H9 (cell line): ENCODE measurements at regions not wholly inside any gene's neighbourhood (a gene's known extent, or its start where the extent isn't known, plus 50 kb on each side); places are given as distances from the start of the nearest gene placed in this dataset.

Source experiments
- DNase-seq: peaks from one replicate; pipeline ENCODE4 v3.0.0-alpha.2; 2017
- H2AFZ ChIP-seq: one replicate; pipeline ENCODE4 v1.6.1; 2013; ENCODE audit warnings: mild to moderate bottlenecking, low read length, control low read depth, moderate library complexity
- H2AK5ac ChIP-seq: 2 replicates; pipeline ENCODE4 v1.6.1; 2013; ENCODE audit warnings: low read length, control low read depth, mixed read lengths; ENCODE audit not compliant: insufficient read length
- H2BK120ac ChIP-seq: one replicate; pipeline ENCODE4 v1.6.1; 2013; ENCODE audit warnings: low read depth, mild to moderate bottlenecking, low read length, control low read depth, inconsistent platforms; ENCODE audit not compliant: poor library complexity, severe bottlenecking
- H2BK12ac ChIP-seq: 2 replicates; pipeline ENCODE4 v1.6.1; 2013; ENCODE audit warnings: low read length, control low read depth, mixed read lengths, low read depth; ENCODE audit not compliant: insufficient read length
- H2BK15ac ChIP-seq: 2 replicates; pipeline ENCODE4 v1.6.1; 2013; ENCODE audit warnings: low read depth, low read length, control low read depth
- H2BK20ac ChIP-seq: one replicate; pipeline ENCODE4 v1.6.1; 2013; ENCODE audit warnings: low read depth, mild to moderate bottlenecking, low read length, control low read depth, inconsistent platforms; ENCODE audit not compliant: poor library complexity, severe bottlenecking
- H2BK5ac ChIP-seq: 2 replicates; pipeline ENCODE4 v1.6.1; 2013; ENCODE audit warnings: low read length, control low read depth, mixed read lengths; ENCODE audit not compliant: insufficient read length
- H3K14ac ChIP-seq: 2 replicates; pipeline ENCODE4 v1.6.1; 2013; ENCODE audit warnings: low read length, control low read depth; ENCODE audit not compliant: insufficient read depth
- H3K18ac ChIP-seq: 2 replicates; pipeline ENCODE4 v1.6.1; 2013; ENCODE audit warnings: low read depth, mild to moderate bottlenecking, mixed read lengths, low read length, control low read depth; ENCODE audit not compliant: insufficient read length
- H3K23ac ChIP-seq: 2 replicates; pipeline ENCODE4 v1.6.1; 2013; ENCODE audit warnings: low read length, control low read depth, mixed read lengths, low read depth; ENCODE audit not compliant: insufficient read length
- H3K23me2 ChIP-seq: 2 replicates; pipeline ENCODE4 v1.6.1; 2013; ENCODE audit warnings: low read depth, mild to moderate bottlenecking, mixed read lengths, low read length, control low read depth; ENCODE audit not compliant: insufficient read length, poor library complexity, severe bottlenecking
- H3K27ac ChIP-seq: 2 replicates; pipeline ENCODE4 v1.5.1; 2013; ENCODE audit warnings: low read length, control low read depth, mixed read lengths, low read depth; ENCODE audit not compliant: insufficient read length
- H3K27me3 ChIP-seq: 2 replicates; pipeline ENCODE4 v1.6.1; 2013; ENCODE audit warnings: low read length, control low read depth, inconsistent platforms; ENCODE audit not compliant: insufficient read depth
- H3K4ac ChIP-seq: 2 replicates; pipeline ENCODE4 v1.6.1; 2013; ENCODE audit warnings: low read depth, mild to moderate bottlenecking, control low read depth, inconsistent platforms, low read length, moderate library complexity
- H3K4me1 ChIP-seq: 2 replicates; pipeline ENCODE4 v1.6.1; 2013; ENCODE audit warnings: low read length, control low read depth, inconsistent platforms; ENCODE audit not compliant: insufficient read depth
- H3K4me2 ChIP-seq: 2 replicates; pipeline ENCODE4 v1.6.1; 2013; ENCODE audit warnings: low read length, control low read depth, mixed read lengths; ENCODE audit not compliant: insufficient read length, insufficient read depth
- H3K56ac ChIP-seq: 2 replicates; pipeline ENCODE4 v1.6.1; 2013; ENCODE audit warnings: low read depth, mild to moderate bottlenecking, mixed read lengths, low read length, control low read depth; ENCODE audit not compliant: insufficient read length
- H3K79me1 ChIP-seq: 2 replicates; pipeline ENCODE4 v1.6.1; 2013; ENCODE audit warnings: low read depth, mild to moderate bottlenecking, moderate library complexity, low read length, control low read depth, inconsistent platforms; ENCODE audit not compliant: insufficient read depth, poor library complexity, severe bottlenecking
- H3K79me2 ChIP-seq: 2 replicates; pipeline ENCODE4 v1.6.1; 2013; ENCODE audit warnings: low read length, control low read depth, inconsistent platforms; ENCODE audit not compliant: insufficient read depth
- H3K9ac ChIP-seq: 2 replicates; pipeline ENCODE4 v1.6.1; 2013; ENCODE audit warnings: low read length, control low read depth, mixed read lengths; ENCODE audit not compliant: insufficient read length; ENCODE audit errors: extremely low read depth
- H3K9me3 ChIP-seq: one replicate; pipeline ENCODE4 v1.6.1; 2013; ENCODE audit warnings: low read depth, low read length, inconsistent platforms; ENCODE audit not compliant: control insufficient read depth
- H3T11ph ChIP-seq: one replicate; pipeline ENCODE4 v1.6.1; 2013; ENCODE audit warnings: mild to moderate bottlenecking, low read length, control low read depth, inconsistent platforms
- H4K20me1 ChIP-seq: one replicate; pipeline ENCODE4 v1.6.1; 2013; ENCODE audit not compliant: control insufficient read depth, insufficient read length, insufficient read depth
- H4K5ac ChIP-seq: 2 replicates; pipeline ENCODE4 v1.6.1; 2013; ENCODE audit warnings: low read depth, mild to moderate bottlenecking, mixed read lengths, low read length, control low read depth; ENCODE audit not compliant: insufficient read length
- H4K8ac ChIP-seq: replicated peaks from 2 replicates; pipeline ENCODE4 v1.6.1; 2013; ENCODE audit warnings: low read length, control low read depth, mixed read lengths, low read depth; ENCODE audit not compliant: insufficient read length
- H4K91ac ChIP-seq: 2 replicates; pipeline ENCODE4 v1.6.1; 2013; ENCODE audit warnings: low read depth, mild to moderate bottlenecking, moderate library complexity, mixed read lengths, low read length, control low read depth; ENCODE audit not compliant: insufficient read length
- H3K27ac Mint-ChIP-seq, 3 experiments: 2 replicates in 2 of 3; 3 replicates in 1 of 3; pipeline ENCODE4 v1.8.0; 2020 to 2021; ENCODE audit warnings: mixed read lengths in 3 of 3, mild to moderate bottlenecking in 1 of 3, moderate library complexity in 1 of 3
- H3K27me3 Mint-ChIP-seq: 2 replicates; pipeline ENCODE4 v1.8.0; 2021; ENCODE audit warnings: low read depth, mild to moderate bottlenecking, moderate library complexity, mixed read lengths
- H3K36me3 Mint-ChIP-seq, 3 experiments: 2 replicates in 2 of 3; 3 replicates in 1 of 3; pipeline ENCODE4 v1.8.0; 2020 to 2021; ENCODE audit warnings: low read depth in 3 of 3, mixed read lengths in 3 of 3; ENCODE audit not compliant: insufficient read depth in 1 of 3
- H3K4me1 Mint-ChIP-seq, 2 experiments: 2 replicates each; pipeline ENCODE4 v1.8.0; 2020; ENCODE audit warnings: mixed read lengths in 2 of 2
- H3K4me3 Mint-ChIP-seq, 2 experiments: 2 replicates in 1 of 2; 3 replicates in 1 of 2; pipeline ENCODE4 v1.8.0; 2020 to 2021; ENCODE audit warnings: mild to moderate bottlenecking in 2 of 2, mixed read lengths in 2 of 2, moderate library complexity in 1 of 2
- H3K9me3 Mint-ChIP-seq, 2 experiments: 2 replicates in 1 of 2; 3 replicates in 1 of 2; pipeline ENCODE4 v1.8.0; 2020; ENCODE audit warnings: mild to moderate bottlenecking in 2 of 2, mixed read lengths in 2 of 2, moderate library complexity in 1 of 2
- WGBS: extraction: QIAGEN DNeasy Blood & Tissue Kit; methylation state at CpG from one replicate; pipeline ENCODE4 v1.1.7; 2013; ENCODE audit warnings: missing lambda C conversion rate, low lambda C conversion rate, mixed read lengths; ENCODE audit not compliant: insufficient read length; ENCODE audit errors: extremely low coverage; 5-methylcytosine and 5-hydroxymethylcytosine counted together
- TF ChIP-seq, protein P1 (sequence below): fragments of 200-600 bp; sonication (generic); conservative IDR thresholded peaks from 3 replicates; pipeline ENCODE4 v1.8.0; 2021; ENCODE audit warnings: antibody characterized with exemption, mild to moderate bottlenecking

DNA sequence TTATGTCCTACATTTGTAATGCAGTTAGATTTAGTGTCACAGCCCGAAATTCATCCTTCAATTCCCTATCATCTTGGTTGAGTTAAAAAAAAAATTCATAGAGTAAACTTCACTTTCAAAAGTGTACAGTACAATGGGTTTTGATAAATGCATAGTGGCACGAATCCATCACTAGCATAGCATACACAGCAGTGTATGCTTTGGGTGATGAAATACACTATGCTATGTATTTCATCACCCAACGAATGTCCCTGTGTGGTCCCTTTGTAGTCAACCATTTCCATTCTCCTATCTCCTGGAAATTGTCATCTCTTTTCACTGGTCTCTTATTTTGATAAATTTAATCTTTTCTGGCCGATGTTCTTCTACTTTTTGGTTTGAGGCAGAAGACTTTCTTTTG is 129.4 kb upstream of the BASP1 start:
- Histone ChIP-seq H2BK12ac (no peak overlapping the region), H3K79me2 (no peaks in the 10 kb centered on the region), H3K23me2 (no peaks in the 10 kb centered on the region), H3K4ac (no peak overlapping the region), H3K4me1 (no peaks in the 10 kb centered on the region), H3K18ac (no peak overlapping the region), H3K27ac (no peak overlapping the region), H2AFZ (no peak overlapping the region), H2BK5ac (no peak overlapping the region), H4K91ac (no peak overlapping the region), H3K14ac (no peak overlapping the region), H3K56ac (no peak overlapping the region), H2BK120ac (no peak overlapping the region), H3T11ph (no peak overlapping the region), H4K8ac (no peak overlapping the region), H3K23ac (no peak overlapping the region), H2AK5ac (no peak overlapping the region), H2BK15ac (no peak overlapping the region), H3K9ac (no peak overlapping the region), H2BK20ac (no peak overlapping the region), H3K79me1 (no peaks in the 10 kb centered on the region), H3K9me3 (no peaks in the 10 kb centered on the region), H4K5ac (no peak overlapping the region), H4K20me1 (no peaks in the 10 kb centered on the region), H3K4me2 (no peak overlapping the region), H3K27me3 (no peaks in the 10 kb centered on the region)
- no peak for DNase-seq
- no CpG with 5 or more reads among the region's 4 CpGs for WGBS
- Mint-ChIP-seq H3K4me3 (no peak overlapping the region), H3K9me3 (no peaks in the 10 kb centered on the region), H3K27ac (no peak overlapping the region), H3K4me1 (no peaks in the 10 kb centered on the region; a peak in 1 of 4 replicates), H3K36me3 (no peaks in the 10 kb centered on the region), H3K27me3 (no peaks in the 10 kb centered on the region; the same call in 1 of the 2 replicates)
- TF ChIP-seq, protein P1, sequence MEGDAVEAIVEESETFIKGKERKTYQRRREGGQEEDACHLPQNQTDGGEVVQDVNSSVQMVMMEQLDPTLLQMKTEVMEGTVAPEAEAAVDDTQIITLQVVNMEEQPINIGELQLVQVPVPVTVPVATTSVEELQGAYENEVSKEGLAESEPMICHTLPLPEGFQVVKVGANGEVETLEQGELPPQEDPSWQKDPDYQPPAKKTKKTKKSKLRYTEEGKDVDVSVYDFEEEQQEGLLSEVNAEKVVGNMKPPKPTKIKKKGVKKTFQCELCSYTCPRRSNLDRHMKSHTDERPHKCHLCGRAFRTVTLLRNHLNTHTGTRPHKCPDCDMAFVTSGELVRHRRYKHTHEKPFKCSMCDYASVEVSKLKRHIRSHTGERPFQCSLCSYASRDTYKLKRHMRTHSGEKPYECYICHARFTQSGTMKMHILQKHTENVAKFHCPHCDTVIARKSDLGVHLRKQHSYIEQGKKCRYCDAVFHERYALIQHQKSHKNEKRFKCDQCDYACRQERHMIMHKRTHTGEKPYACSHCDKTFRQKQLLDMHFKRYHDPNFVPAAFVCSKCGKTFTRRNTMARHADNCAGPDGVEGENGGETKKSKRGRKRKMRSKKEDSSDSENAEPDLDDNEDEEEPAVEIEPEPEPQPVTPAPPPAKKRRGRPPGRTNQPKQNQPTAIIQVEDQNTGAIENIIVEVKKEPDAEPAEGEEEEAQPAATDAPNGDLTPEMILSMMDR: no peak
